Stimulated activated CD4-positive, alpha-beta T cell treated with anti-CD3 and anti-CD28 coated beads, Interleukin-12 subunit alpha, Interleukin-12 subunit beta, amount 100 ng/mL, for 24 hours (primary cell): ENCODE measurements at regions not wholly inside any gene's neighbourhood (a gene's known extent, or its start where the extent isn't known, plus 50 kb on each side); places are given as distances from the start of the nearest gene placed in this dataset.

Source experiments
- DNase-seq, 2 experiments: peaks; one replicate each; pipeline ENCODE4 v3.0.0-alpha.2; 2020; ENCODE audit warnings: low read depth in 2 of 2

DNA sequence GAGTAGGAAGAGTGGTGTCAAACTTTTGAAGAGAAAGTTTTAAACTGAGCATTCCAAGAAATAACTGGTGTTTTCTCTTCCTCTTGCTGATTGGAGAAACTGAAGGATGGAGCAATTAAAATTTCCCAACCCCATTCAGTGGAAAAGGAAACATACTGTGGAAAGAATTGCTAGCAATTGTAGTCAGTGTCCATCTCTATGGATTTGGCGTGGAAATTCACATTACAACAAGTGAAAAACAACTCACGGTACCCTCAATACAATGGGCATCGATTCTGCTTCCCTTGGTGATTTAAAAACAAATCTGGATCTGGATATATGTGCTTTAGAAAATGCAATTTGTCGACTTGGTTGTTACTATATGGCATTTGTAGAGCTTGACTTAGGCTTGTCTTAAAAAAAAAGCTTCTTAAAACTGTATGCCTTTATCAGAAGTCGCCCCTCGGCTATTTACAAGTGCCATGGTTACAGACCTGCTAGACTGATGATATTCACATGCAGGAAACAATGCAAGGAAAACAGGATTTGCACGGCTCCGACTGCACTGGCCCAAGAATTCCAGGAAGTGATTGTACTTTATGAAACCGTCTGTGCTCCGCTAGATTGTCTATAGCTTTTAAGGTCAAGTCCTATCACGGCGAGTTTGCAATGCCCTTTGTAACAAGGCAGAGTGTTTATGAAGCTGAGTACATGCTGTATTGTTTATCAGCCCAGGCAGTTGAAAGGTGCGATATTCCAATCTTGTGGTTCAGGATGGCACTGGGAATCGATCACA, 131.7 kb upstream of the PHACTR1 start:
- DNase-seq, result no peak

DNA sequence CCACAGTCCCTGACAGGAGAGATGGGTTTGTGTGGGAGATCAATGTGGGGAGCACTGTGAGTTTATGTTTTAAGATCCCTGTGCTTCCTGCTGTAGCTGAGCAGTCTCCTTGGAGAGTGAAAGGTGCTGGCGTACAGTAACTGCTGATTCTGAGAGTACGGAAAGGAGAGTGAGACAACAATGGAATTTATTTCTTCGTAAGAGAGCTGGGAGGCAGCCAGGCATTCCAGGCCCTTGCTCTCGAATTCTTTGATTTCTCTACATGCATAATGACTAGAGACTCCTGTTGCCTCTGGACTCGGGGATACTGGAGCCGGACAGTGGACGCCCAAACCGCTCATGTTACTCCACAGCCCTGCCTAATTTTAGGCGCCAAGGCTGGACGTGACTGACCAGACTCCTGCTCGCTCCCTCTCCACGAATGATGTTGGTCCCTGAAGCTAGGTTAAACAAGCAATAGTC, 131.0 kb upstream of the PHACTR1 start:
- DNase-seq, result no peak

- no peak for DNase-seq
These were observed 129.7 kb upstream of the PHACTR1 start for GRCh38 chr6:12586721-12587480.

DNA sequence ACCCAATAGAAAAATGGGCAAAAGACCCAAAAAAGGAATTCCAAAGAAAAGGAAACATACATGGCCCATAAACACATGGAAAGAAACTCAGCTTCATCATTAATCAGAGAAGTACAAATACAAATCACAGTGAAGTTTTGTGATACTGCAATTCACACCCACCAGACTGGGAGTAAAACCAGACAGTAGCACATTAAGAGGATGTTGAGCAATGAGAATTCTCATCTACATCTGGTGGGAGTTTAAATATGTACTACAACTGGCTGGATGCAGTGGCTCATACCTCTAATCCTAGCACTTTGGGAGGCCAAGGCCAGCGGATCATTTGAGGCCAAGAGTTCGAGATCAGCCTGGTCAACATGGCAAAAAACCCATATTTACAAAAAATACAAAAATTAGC, 125.7 kb upstream of the PHACTR1 start:
- no peak for DNase-seq

DNA sequence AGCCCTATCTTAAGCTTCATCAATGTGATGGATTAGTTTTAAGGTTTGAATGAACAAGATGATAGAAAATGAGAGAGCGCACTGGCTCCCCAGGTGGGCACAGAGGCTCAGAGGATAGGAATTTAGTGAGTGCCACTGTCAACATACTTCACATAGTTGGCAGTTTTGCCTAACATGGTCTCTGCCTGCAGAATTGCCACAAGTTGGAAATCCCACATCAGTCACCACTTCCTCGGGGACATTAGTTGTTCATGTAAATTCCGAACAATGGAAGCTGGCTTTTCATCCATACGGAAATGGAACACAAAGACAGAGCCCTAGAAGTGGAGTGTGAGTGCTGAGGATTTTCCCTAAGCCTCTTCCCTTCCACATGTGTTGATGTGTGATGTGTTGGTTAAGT, 123.9 kb upstream of the PHACTR1 start:
- no peak for DNase-seq

DNA sequence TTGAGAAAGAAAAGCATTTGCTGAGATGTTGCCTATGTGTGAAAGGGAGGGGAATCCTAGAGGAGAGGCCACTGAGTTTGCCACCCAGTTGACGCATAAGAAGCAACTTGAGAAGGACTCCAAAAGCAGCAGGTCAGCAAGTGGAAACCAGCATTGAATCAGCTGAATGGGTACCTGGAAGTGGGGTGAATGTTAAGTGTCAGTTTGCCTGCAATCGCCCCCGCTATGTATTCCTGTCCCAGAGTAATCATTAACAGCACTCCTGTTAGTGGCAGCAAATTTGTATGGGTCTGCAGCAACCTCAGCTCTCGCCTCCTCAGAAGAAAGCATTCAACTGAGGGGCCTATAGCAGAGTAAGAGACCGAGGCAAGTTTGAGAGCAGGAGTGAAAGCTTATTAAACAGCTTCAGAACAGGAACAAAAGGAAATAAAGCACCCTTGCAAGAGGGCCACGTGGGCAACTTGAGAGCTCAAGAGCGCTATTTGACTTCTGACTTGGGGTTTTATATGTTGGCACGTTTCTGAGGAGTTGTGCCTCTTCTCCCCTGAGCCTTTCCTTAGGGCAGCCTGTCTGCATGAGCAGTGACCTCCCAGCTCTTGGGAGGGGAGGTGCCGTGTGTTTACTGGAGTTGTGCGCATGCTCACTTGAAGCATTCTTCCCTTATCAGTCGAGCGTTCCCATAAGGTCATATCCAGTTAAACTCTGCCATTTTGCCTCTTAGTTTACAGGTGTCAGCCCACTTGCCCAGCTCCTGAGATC, 122.6 kb upstream of the PHACTR1 start:
- no peak for DNase-seq

- no peak for DNase-seq
These were observed 122.1 kb upstream of the PHACTR1 start for GRCh38 chr6:12594530-12594893.

- no peak for DNase-seq
These were observed 121.3 kb upstream of the PHACTR1 start for GRCh38 chr6:12595161-12595811.

DNA sequence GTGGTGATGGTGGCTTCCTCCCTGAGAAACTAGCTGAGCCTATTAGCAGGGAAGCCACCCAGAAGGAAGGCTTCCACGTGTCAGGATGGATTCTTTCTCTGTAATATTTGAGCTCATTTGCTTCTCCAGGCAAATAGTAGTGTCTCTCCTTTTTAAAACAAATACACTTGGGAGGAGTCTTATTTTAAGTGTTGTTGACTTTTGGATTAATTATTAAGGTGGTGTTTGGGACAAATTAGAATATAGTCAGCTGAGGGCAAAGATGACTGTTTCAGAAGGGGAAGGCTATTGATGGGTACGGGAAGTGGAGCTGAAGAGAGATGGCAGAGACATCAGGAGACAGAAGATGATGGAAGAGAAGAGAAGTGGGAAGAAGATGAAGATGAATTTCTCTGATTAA, 119.8 kb upstream of the PHACTR1 start:
- no peak for DNase-seq

DNA sequence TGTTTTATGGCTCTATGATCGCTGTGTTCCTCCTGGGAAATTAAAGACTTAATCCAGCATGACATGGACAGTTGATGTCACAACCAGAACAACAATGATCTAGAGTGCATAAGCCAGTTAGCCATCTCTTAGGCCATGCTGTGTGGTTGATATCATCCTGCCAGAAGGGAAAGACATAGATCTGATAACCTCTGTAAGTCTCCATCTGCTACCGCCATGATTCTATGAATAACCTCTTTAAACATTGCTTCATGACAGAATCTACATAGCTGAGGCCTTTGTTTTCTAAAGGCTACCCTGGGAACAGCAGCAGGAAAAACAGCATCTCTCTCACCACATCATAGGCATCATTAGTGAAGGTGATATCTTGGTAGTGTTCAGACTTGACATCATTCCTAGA, 117.6 kb upstream of the PHACTR1 start:
- no peak for DNase-seq

DNA sequence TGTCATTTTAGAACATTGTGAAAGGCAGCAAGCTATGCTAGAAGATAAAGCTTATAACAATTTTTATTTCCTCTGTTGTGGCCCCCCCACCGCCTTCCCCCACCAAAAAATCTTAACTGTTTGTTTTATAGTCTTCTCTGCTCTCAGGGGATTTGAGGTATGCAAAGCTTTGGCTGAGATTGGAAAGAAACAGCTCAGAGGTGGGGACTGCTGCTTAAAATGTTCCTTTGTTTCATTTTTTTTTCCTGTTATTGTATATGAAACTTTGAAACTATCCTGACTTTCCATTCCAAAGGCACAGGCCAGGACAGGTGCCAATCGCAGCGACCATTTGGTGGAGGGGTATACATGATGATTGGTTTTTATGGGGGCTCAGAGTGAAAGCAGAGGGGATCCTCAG, 114.7 kb upstream of the PHACTR1 start:
- no peak for DNase-seq

- DNase-seq, result no peak
These were observed 114.2 kb upstream of the PHACTR1 start for GRCh38 chr6:12602342-12602741.

- no peak for DNase-seq
These were observed 113.5 kb upstream of the PHACTR1 start for GRCh38 chr6:12602951-12603672.

GRCh38 chr6:12603673-12604049, 112.9 kb upstream of the PHACTR1 start:
- no peak for DNase-seq

- peak in 1 of 2 experiments; percentile 21 for DNase-seq
These were observed 110.7 kb upstream of the PHACTR1 start for GRCh38 chr6:12605888-12606345.

- DNase-seq, result no peak
These were observed 110.0 kb upstream of the PHACTR1 start for GRCh38 chr6:12606616-12607015.

DNA sequence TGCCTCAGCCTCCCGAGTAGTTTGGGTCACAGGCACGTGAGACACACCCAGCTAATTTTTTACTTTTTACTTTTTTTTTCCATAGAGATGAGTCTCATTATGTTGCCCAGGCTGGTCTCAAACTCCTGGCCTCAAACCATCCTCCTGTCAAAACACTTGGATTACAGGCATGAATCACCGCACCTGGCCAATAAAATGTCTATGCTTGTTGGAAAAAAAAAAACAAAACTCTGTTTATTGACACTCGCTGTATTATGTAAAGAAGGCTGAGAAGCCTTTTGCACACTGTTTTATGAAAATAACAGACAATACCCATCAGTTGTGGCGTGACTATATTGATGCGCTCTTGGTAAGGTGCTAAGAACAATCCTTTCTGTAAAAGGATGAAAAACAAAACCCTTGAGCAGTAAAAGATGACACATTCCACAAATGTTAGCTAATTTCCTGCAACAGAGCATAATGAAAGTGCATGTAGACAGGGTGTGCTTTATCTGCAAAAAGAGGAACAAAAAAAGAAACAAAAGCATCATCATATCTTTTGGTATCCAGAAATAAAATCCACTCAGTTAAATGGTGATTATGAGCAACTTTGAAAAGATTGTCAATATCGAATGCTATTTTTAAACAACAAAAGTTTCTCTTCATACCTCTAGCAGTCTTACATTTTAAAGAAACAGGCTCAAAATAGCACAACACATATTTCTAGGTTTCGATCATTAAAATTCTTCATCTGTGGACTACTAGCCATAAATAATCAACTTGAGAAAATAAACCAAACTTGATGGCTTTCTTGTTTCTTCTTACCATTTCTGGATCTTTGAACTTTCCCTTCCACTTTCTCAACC, 108.3 kb upstream of the PHACTR1 start:
- no peak for DNase-seq

GRCh38 chr6:12608874-12609273, 107.7 kb upstream of the PHACTR1 start:
- no peak for DNase-seq

DNA sequence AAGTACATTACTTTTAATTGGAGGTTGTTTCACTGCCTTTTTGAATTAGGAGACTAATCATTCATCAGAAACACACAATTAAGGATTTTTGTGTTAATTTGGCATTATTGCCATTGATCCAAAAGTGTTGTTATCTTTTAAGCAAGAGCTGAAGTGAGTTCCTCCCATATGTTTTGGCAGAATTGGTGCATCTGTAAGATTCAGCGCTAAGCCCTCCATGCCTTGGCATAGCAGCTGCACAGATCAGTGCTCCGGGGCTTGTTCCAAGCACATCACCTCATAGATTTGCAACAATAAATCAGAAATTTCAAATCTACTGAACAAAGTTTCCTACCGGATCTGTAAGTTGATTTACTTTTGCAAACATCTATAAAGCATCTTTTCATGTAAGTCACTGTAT, 106.8 kb upstream of the PHACTR1 start:
- no peak for DNase-seq

GRCh38 chr6:12610862-12611261, 105.7 kb upstream of the PHACTR1 start:
- DNase-seq, result no peak
